CD4-positive, CD25-positive, alpha-beta regulatory T cell (primary cell): ENCODE measurements at regions not wholly inside any gene's neighbourhood (a gene's known extent, or its start where the extent isn't known, plus 50 kb on each side); places are given as distances from the start of the nearest gene placed in this dataset.

Experiments used
- ATAC-seq, 2 donors: fragments of 150-1000 bp; cut with Tn5 transposase; one replicate each; pipeline ENCODE4 v1.10.0; 2021; ENCODE audit warnings: low read depth in 2 of 2, moderate number of reproducible peaks in 2 of 2, moderate library complexity in 1 of 2
- DNase-seq, 3 donors: peaks; one replicate each; pipeline versions ENCODE4 v3.0.0 to v3.0.0-alpha.2; 2012 to 2022; ENCODE audit warnings: mixed read lengths in 1 of 3
- H3K27ac ChIP-seq: one replicate; pipeline ENCODE4 v1.7.0; 2013; ENCODE audit warnings: mild to moderate bottlenecking, low read length; ENCODE audit not compliant: insufficient read depth, poor library complexity, severe bottlenecking
- H3K27me3 ChIP-seq: one replicate; pipeline ENCODE4 v1.7.0; 2013; ENCODE audit warnings: low read length; ENCODE audit not compliant: control insufficient read depth, insufficient read depth
- H3K36me3 ChIP-seq: one replicate; pipeline ENCODE4 v1.7.0; 2013; ENCODE audit warnings: mild to moderate bottlenecking, low read length, moderate library complexity; ENCODE audit not compliant: control insufficient read depth, insufficient read depth
- H3K4me1 ChIP-seq: 2 replicates; pipeline ENCODE4 v1.7.0; 2013; ENCODE audit warnings: mild to moderate bottlenecking, low read length; ENCODE audit not compliant: insufficient read depth, control insufficient read depth, poor library complexity, severe bottlenecking
- H3K4me3 ChIP-seq: one replicate; pipeline ENCODE4 v1.7.0; 2013; ENCODE audit warnings: low read depth, mild to moderate bottlenecking, low read length, moderate library complexity
- H3K9me3 ChIP-seq, 2 experiments: 1 replicate in 1 of 2; 2 replicates in 1 of 2; pipeline ENCODE4 v1.7.0; 2013; ENCODE audit warnings: low read length in 2 of 2, mild to moderate bottlenecking in 1 of 2, moderate library complexity in 1 of 2; ENCODE audit not compliant: control insufficient read depth in 2 of 2
- H3K27ac Mint-ChIP-seq, 3 donors: one replicate each; pipeline ENCODE4 v1.8.0; 2020 to 2022; ENCODE audit warnings: mild to moderate bottlenecking in 3 of 3, mixed read lengths in 3 of 3, moderate library complexity in 2 of 3
- H3K27me3 Mint-ChIP-seq: one replicate; pipeline ENCODE4 v1.8.0; 2022; ENCODE audit warnings: mild to moderate bottlenecking, mixed read lengths
- H3K36me3 Mint-ChIP-seq: one replicate; pipeline ENCODE4 v1.8.0; 2020; ENCODE audit warnings: mixed read lengths
- H3K4me1 Mint-ChIP-seq, 4 donors: one replicate each; pipeline ENCODE4 v1.8.0; 2020 to 2022; ENCODE audit warnings: mixed read lengths in 4 of 4, mild to moderate bottlenecking in 1 of 4
- H3K4me3 Mint-ChIP-seq, 4 donors: one replicate each; pipeline ENCODE4 v1.8.0; 2020 to 2022; ENCODE audit warnings: mild to moderate bottlenecking in 4 of 4, mixed read lengths in 4 of 4, moderate library complexity in 3 of 4
- H3K9me3 Mint-ChIP-seq, 7 donors: one replicate each; pipeline ENCODE4 v1.8.0; 2020 to 2022; ENCODE audit warnings: mixed read lengths in 7 of 7, mild to moderate bottlenecking in 3 of 7, moderate library complexity in 2 of 7

- H3K27ac ChIP-seq = no peak overlapping the region
- H3K9me3 ChIP-seq = no peaks in the 10 kb centered on the region
- Mint-ChIP-seq H3K27ac (no peak overlapping the region), H3K27me3 (no peaks in the 10 kb centered on the region), H3K36me3 (no peaks in the 10 kb centered on the region), H3K9me3 (no peaks in the 10 kb centered on the region), H3K4me1 (no peaks in the 10 kb centered on the region), H3K4me3 (no peak overlapping the region)
- H3K36me3 ChIP-seq = no peaks in the 10 kb centered on the region
- H3K27me3 ChIP-seq = peaks cover 3% of the 10 kb centered on the region
- no peak for DNase-seq
- no peaks in the 10 kb centered on the region for H3K4me1 ChIP-seq
- H3K4me3 ChIP-seq = no peak overlapping the region
- ATAC-seq = no peak
Measured at GRCh38 chr15:62846805-62847495, 195.6 kb upstream of the TPM1 start.

- Mint-ChIP-seq H3K9me3 (no peaks in the 10 kb centered on the region), H3K27ac (no peak overlapping the region), H3K4me3 (no peak overlapping the region), H3K27me3 (no peaks in the 10 kb centered on the region), H3K36me3 (no peaks in the 10 kb centered on the region), H3K4me1 (no peaks in the 10 kb centered on the region)
- Histone ChIP-seq H3K27me3 (peaks cover 3% of the 10 kb centered on the region), H3K36me3 (no peaks in the 10 kb centered on the region), H3K9me3 (no peaks in the 10 kb centered on the region), H3K27ac (no peak overlapping the region), H3K4me1 (no peaks in the 10 kb centered on the region), H3K4me3 (no peak overlapping the region)
- ATAC-seq (no peak), DNase-seq (peak in 2 of 3 donors; percentile 3 to 57)
Measured at GRCh38 chr15:62847900-62848489, 194.6 kb upstream of the TPM1 start.

- no peak for DNase-seq
- Histone ChIP-seq H3K9me3 (no peaks in the 10 kb centered on the region), H3K36me3 (no peaks in the 10 kb centered on the region), H3K27ac (no peak overlapping the region), H3K27me3 (peaks cover 3% of the 10 kb centered on the region), H3K4me1 (no peaks in the 10 kb centered on the region), H3K4me3 (no peak overlapping the region)
- no peak overlapping the region for H3K27ac Mint-ChIP-seq
- no peaks in the 10 kb centered on the region for H3K27me3 Mint-ChIP-seq
- no peaks in the 10 kb centered on the region for H3K36me3 Mint-ChIP-seq
- no peak overlapping the region for H3K4me3 Mint-ChIP-seq
- H3K4me1 Mint-ChIP-seq = no peaks in the 10 kb centered on the region
- H3K9me3 Mint-ChIP-seq = no peaks in the 10 kb centered on the region
- no peak for ATAC-seq
Measured at GRCh38 chr15:62848632-62849050, 193.9 kb upstream of the TPM1 start.

- Mint-ChIP-seq H3K4me1 (no peaks in the 10 kb centered on the region), H3K27ac (no peak overlapping the region), H3K9me3 (no peaks in the 10 kb centered on the region), H3K27me3 (no peaks in the 10 kb centered on the region), H3K4me3 (no peak overlapping the region), H3K36me3 (no peaks in the 10 kb centered on the region)
- no peak overlapping the region for H3K27ac ChIP-seq
- DNase-seq (no peak), ATAC-seq (no peak)
- H3K9me3 ChIP-seq = no peaks in the 10 kb centered on the region
- peaks cover 3% of the 10 kb centered on the region for H3K27me3 ChIP-seq
- H3K4me1 ChIP-seq = no peaks in the 10 kb centered on the region
- no peaks in the 10 kb centered on the region for H3K36me3 ChIP-seq
- no peak overlapping the region for H3K4me3 ChIP-seq
Measured at GRCh38 chr15:62849316-62850106, 193.0 kb upstream of the TPM1 start.

- no peak overlapping the region for H3K4me3 Mint-ChIP-seq
- no peaks in the 10 kb centered on the region for H3K4me1 Mint-ChIP-seq
- no peaks in the 10 kb centered on the region for H3K27me3 Mint-ChIP-seq
- DNase-seq = no peak
- H3K27me3 ChIP-seq = peaks cover 3% of the 10 kb centered on the region
- no peak overlapping the region for H3K27ac ChIP-seq
- H3K9me3 Mint-ChIP-seq = no peaks in the 10 kb centered on the region
- no peak overlapping the region for H3K27ac Mint-ChIP-seq
- no peaks in the 10 kb centered on the region for H3K4me1 ChIP-seq
- no peaks in the 10 kb centered on the region for H3K36me3 Mint-ChIP-seq
- no peaks in the 10 kb centered on the region for H3K9me3 ChIP-seq
- no peak for ATAC-seq
- no peak overlapping the region for H3K4me3 ChIP-seq
- no peaks in the 10 kb centered on the region for H3K36me3 ChIP-seq
Measured at GRCh38 chr15:62850318-62850717, 192.2 kb upstream of the TPM1 start.

- H3K27ac ChIP-seq = no peak overlapping the region
- DNase-seq = no peak
- ATAC-seq = no peak
- no peaks in the 10 kb centered on the region for H3K4me1 ChIP-seq
- no peak overlapping the region for H3K4me3 Mint-ChIP-seq
- H3K27me3 Mint-ChIP-seq = no peaks in the 10 kb centered on the region
- H3K4me3 ChIP-seq = no peak overlapping the region
- no peaks in the 10 kb centered on the region for H3K4me1 Mint-ChIP-seq
- H3K36me3 Mint-ChIP-seq = no peaks in the 10 kb centered on the region
- no peak overlapping the region for H3K27ac Mint-ChIP-seq
- no peaks in the 10 kb centered on the region for H3K9me3 Mint-ChIP-seq
- no peaks in the 10 kb centered on the region for H3K36me3 ChIP-seq
- peaks cover 3% of the 10 kb centered on the region for H3K27me3 ChIP-seq
- H3K9me3 ChIP-seq = no peaks in the 10 kb centered on the region
Measured at GRCh38 chr15:62850791-62851291, 191.7 kb upstream of the TPM1 start.

- Histone ChIP-seq H3K9me3 (no peaks in the 10 kb centered on the region), H3K4me3 (no peak overlapping the region), H3K36me3 (no peaks in the 10 kb centered on the region), H3K27me3 (peaks cover 3% of the 10 kb centered on the region), H3K27ac (no peak overlapping the region), H3K4me1 (no peaks in the 10 kb centered on the region)
- H3K27me3 Mint-ChIP-seq = no peaks in the 10 kb centered on the region
- H3K4me3 Mint-ChIP-seq = no peak overlapping the region
- H3K9me3 Mint-ChIP-seq = peaks cover 0 to 2% (median 0%) of the 10 kb centered on the region in 7 donors
- H3K36me3 Mint-ChIP-seq = no peaks in the 10 kb centered on the region
- DNase-seq (no peak), ATAC-seq (no peak)
- peaks cover 0 to 3% (median 0%) of the 10 kb centered on the region in 4 donors for H3K4me1 Mint-ChIP-seq
- no peak overlapping the region for H3K27ac Mint-ChIP-seq
Measured at GRCh38 chr15:62853114-62853840, 189.3 kb upstream of the TPM1 start.
